H1 (cell line): ENCODE measurements at regions not wholly inside any gene's neighbourhood (a gene's known extent, or its start where the extent isn't known, plus 50 kb on each side); places are given as distances from the start of the nearest gene placed in this dataset.

ENCODE experiments used
- CTCF ChIA-PET: fragments of 300-600 bp; sonication (Branson Sonifier 250); formaldehyde crosslinking; loops from one replicate; lab custom pipeline; 2021; ENCODE audit not compliant: partially characterized antibody; lab: Charles Lee
- POLR2A ChIA-PET: fragments of 300-600 bp; sonication (Branson Sonifier 250); formaldehyde crosslinking; loops from one replicate; lab custom pipeline; 2021; ENCODE audit warnings: inconsistent platforms; ENCODE audit not compliant: partially characterized antibody; lab: Charles Lee
- DNase-seq, 2 experiments: peaks; one replicate each; pipeline versions ENCODE4 v3.0.0 to v3.0.0-alpha.2; 2010 to 2022; ENCODE audit warnings: low spot score in 2 of 2, low read depth in 1 of 2, mixed read lengths in 1 of 2
- FAIRE-seq: peaks from 2 replicates; lab custom pipeline; 2011; peaks lifted over from hg19 to GRCh38; lab: Jason Lieb, UNC
- H2AFZ ChIP-seq: 2 replicates; pipeline ENCODE4 v1.8.1; 2012; ENCODE audit warnings: low read length, inconsistent platforms
- H2AK5ac ChIP-seq: 2 replicates; pipeline ENCODE4 v1.6.1; 2013; ENCODE audit warnings: low read depth, low read length
- H2BK120ac ChIP-seq: replicated peaks from 2 replicates; pipeline ENCODE3; 2013; ENCODE audit warnings: low read depth, low read length, inconsistent platforms
- H2BK12ac ChIP-seq: 2 replicates; pipeline ENCODE4 v1.6.1; 2013; ENCODE audit warnings: low read depth, low read length
- H2BK15ac ChIP-seq: 2 replicates; pipeline ENCODE4 v1.6.1; 2013; ENCODE audit warnings: low read length
- H2BK20ac ChIP-seq: 2 replicates; pipeline ENCODE4 v1.6.1; 2013; ENCODE audit warnings: low read length
- H2BK5ac ChIP-seq: 2 replicates; pipeline ENCODE4 v1.6.1; 2013; ENCODE audit warnings: low read depth, low read length
- H3K14ac ChIP-seq: 2 replicates; pipeline ENCODE4 v1.6.1; 2013; ENCODE audit warnings: inconsistent platforms; ENCODE audit not compliant: insufficient read length
- H3K18ac ChIP-seq: 2 replicates; pipeline ENCODE4 v1.6.1; 2013; ENCODE audit warnings: low read length; ENCODE audit errors: extremely low read depth
- H3K23ac ChIP-seq: 2 replicates; pipeline ENCODE4 v1.6.1; 2013; ENCODE audit warnings: inconsistent platforms; ENCODE audit not compliant: insufficient read length
- H3K23me2 ChIP-seq: 2 replicates; pipeline ENCODE4 v1.6.1; 2013; ENCODE audit warnings: low read depth, low read length
- H3K27ac ChIP-seq: 2 replicates; pipeline ENCODE4 v1.6.1; 2011; ENCODE audit warnings: low read depth, low read length, inconsistent platforms
- H3K27me3 ChIP-seq, 4 experiments: replicated peaks in 1 of 4; 1 replicate in 1 of 4; 2 replicates in 3 of 4; pipeline versions ENCODE4 v1.6.1 to v1.8.1; 2011 to 2013; ENCODE audit warnings: low read length in 3 of 4, mild to moderate bottlenecking in 3 of 4, inconsistent platforms in 2 of 4, mixed read lengths in 2 of 4, moderate library complexity in 1 of 4; ENCODE audit not compliant: control insufficient read depth in 3 of 4, insufficient read depth in 3 of 4; ENCODE audit errors: extremely low read depth in 1 of 4
- H3K36me3 ChIP-seq, 4 experiments: 2 replicates each; pipeline versions ENCODE4 v1.6.1 to v1.8.1; 2011 to 2013; ENCODE audit warnings: mild to moderate bottlenecking in 4 of 4, low read length in 3 of 4, moderate library complexity in 2 of 4, control low read depth in 1 of 4, inconsistent platforms in 1 of 4; ENCODE audit not compliant: insufficient read depth in 4 of 4, control insufficient read depth in 2 of 4
- H3K4ac ChIP-seq: replicated peaks from 2 replicates; pipeline ENCODE3; 2013; ENCODE audit warnings: low read length, low read depth, mixed read lengths, inconsistent platforms; ENCODE audit not compliant: insufficient read length
- H3K4me1 ChIP-seq, 4 experiments: replicated peaks in 1 of 4; 1 replicate in 1 of 4; 2 replicates in 3 of 4; pipeline versions ENCODE4 v1.6.1 to v1.8.1; 2011 to 2013; ENCODE audit warnings: low read length in 3 of 4, inconsistent platforms in 2 of 4, mixed read lengths in 1 of 4; ENCODE audit not compliant: insufficient read depth in 4 of 4, control insufficient read depth in 3 of 4
- H3K4me2 ChIP-seq, 2 experiments: 2 replicates each; pipeline versions ENCODE4 v1.6.1 to v1.8.1; 2011 to 2013; ENCODE audit warnings: low read depth in 2 of 2, low read length in 2 of 2, control low read depth in 1 of 2, inconsistent platforms in 1 of 2, mild to moderate bottlenecking in 1 of 2; ENCODE audit not compliant: insufficient read depth in 1 of 2
- H3K4me3 ChIP-seq, 4 experiments: fragments of 200-600, 300-600 bp in 1 of 4; sonication (generic), shearing (Covaris generic), sonication (Bioruptor Twin) in 1 of 4; 2 replicates each; pipeline versions ENCODE4 v1.5.1 to v1.8.1; 2011 to 2016; ENCODE audit warnings: low read length in 4 of 4, low read depth in 3 of 4, control low read depth in 2 of 4, inconsistent platforms in 2 of 4, mild to moderate bottlenecking in 2 of 4, mixed read lengths in 1 of 4, moderate library complexity in 1 of 4; ENCODE audit not compliant: insufficient read depth in 2 of 4; ENCODE audit errors: extremely low read depth in 1 of 4
- H3K56ac ChIP-seq: replicated peaks from 2 replicates; pipeline ENCODE3; 2013; ENCODE audit warnings: low read depth, mild to moderate bottlenecking, mixed read lengths, low read length, inconsistent platforms; ENCODE audit not compliant: insufficient read length
- H3K79me1 ChIP-seq: 2 replicates; pipeline ENCODE4 v1.6.1; 2013; ENCODE audit warnings: low read depth, low read length, control low read depth
- H3K79me2 ChIP-seq, 2 experiments: 2 replicates each; pipeline versions ENCODE4 v1.6.1 to v1.8.1; 2012 to 2013; ENCODE audit warnings: low read length in 2 of 2, mild to moderate bottlenecking in 2 of 2, inconsistent platforms in 1 of 2; ENCODE audit not compliant: insufficient read depth in 2 of 2, control insufficient read depth in 1 of 2
- H3K9ac ChIP-seq, 4 experiments: replicated peaks in 1 of 4; 1 replicate in 1 of 4; 2 replicates in 3 of 4; pipeline versions ENCODE4 v1.6.1 to v1.8.1; 2011 to 2013; ENCODE audit warnings: low read depth in 3 of 4, low read length in 3 of 4, control low read depth in 2 of 4, mild to moderate bottlenecking in 2 of 4, moderate library complexity in 2 of 4, inconsistent platforms in 1 of 4; ENCODE audit errors: extremely low read depth in 1 of 4
- H3K9me3 ChIP-seq, 2 experiments: 2 replicates each; pipeline versions ENCODE4 v1.6.1 to v1.8.1; 2012 to 2013; ENCODE audit warnings: mild to moderate bottlenecking in 2 of 2, moderate library complexity in 2 of 2, control low read depth in 1 of 2, inconsistent platforms in 1 of 2, low read depth in 1 of 2, low read length in 1 of 2, mixed read lengths in 1 of 2; ENCODE audit not compliant: insufficient read depth in 2 of 2
- H4K20me1 ChIP-seq, 2 experiments: replicated peaks in 1 of 2; 2 replicates each; pipeline versions ENCODE3 to v1.8.1; 2011 to 2013; ENCODE audit warnings: inconsistent platforms in 2 of 2, low read length in 2 of 2, mild to moderate bottlenecking in 1 of 2; ENCODE audit not compliant: insufficient read depth in 2 of 2, control insufficient read depth in 1 of 2
- H4K5ac ChIP-seq: 2 replicates; pipeline ENCODE4 v1.6.1; 2013; ENCODE audit warnings: low read length, low read depth, mixed read lengths, inconsistent platforms; ENCODE audit not compliant: insufficient read length
- H4K8ac ChIP-seq: 2 replicates; pipeline ENCODE4 v1.8.0; 2013; ENCODE audit warnings: mild to moderate bottlenecking, moderate library complexity, low read length, inconsistent platforms; ENCODE audit not compliant: insufficient read depth; ENCODE audit errors: extremely low read depth
- H4K91ac ChIP-seq: replicated peaks from 2 replicates; pipeline ENCODE3; 2013; ENCODE audit warnings: low read length, mixed read lengths, inconsistent platforms; ENCODE audit not compliant: insufficient read length
- GABPA ChIP-seq: IDR thresholded peaks from 2 replicates; pipeline ENCODE4 v1.6.1; 2011; ENCODE audit warnings: mild to moderate bottlenecking, low read length, moderate library complexity, borderline replicate concordance; ENCODE audit not compliant: insufficient read depth
- GTF2F1 ChIP-seq: IDR thresholded peaks from 2 replicates; pipeline ENCODE4 v1.6.1; 2012; ENCODE audit warnings: low read depth, low read length, improper control_type of control experiment, borderline replicate concordance
- JUND ChIP-seq: IDR thresholded peaks from 2 replicates; pipeline ENCODE4 v1.6.1; 2011; ENCODE audit warnings: mild to moderate bottlenecking, improper control_type of control experiment, low read length
- POLR2AphosphoS5 ChIP-seq: IDR thresholded peaks from 2 replicates; pipeline ENCODE4 v1.6.1; 2011; ENCODE audit warnings: low read depth, low read length
- RAD21 ChIP-seq, 2 experiments: IDR thresholded peaks in 1 of 2; conservative IDR thresholded peaks in 1 of 2; 2 replicates each; pipeline ENCODE4 v1.6.1; 2011; ENCODE audit warnings: low read depth in 2 of 2, low read length in 2 of 2, improper control_type of control experiment in 1 of 2, inconsistent platforms in 1 of 2, mild to moderate bottlenecking in 1 of 2, moderate library complexity in 1 of 2
- SAP30 ChIP-seq: fragments of 300-600 bp; sonication (generic); IDR thresholded peaks from 2 replicates; pipeline ENCODE4 v1.7.1; 2012; ENCODE audit warnings: low read length, moderate library complexity, mild to moderate bottlenecking, inconsistent platforms; ENCODE audit not compliant: insufficient read depth, insufficient replicate concordance
- SP2 ChIP-seq: IDR thresholded peaks from 2 replicates; pipeline ENCODE4 v1.6.1; 2012; ENCODE audit warnings: mild to moderate bottlenecking, low read length, inconsistent platforms
- TAF7 ChIP-seq: optimal IDR thresholded peaks from 2 replicates; pipeline ENCODE3; 2011; ENCODE audit warnings: low read depth, mild to moderate bottlenecking, inconsistent platforms, low read length, moderate library complexity, borderline replicate concordance
- WGBS, 2 experiments: shearing (Covaris generic) in 1 of 2; methylation state at CpG; one replicate each; pipeline versions ENCODE4 v1.1.6 to v1.1.7; 2013 to 2015; ENCODE audit warnings: low lambda C conversion rate in 2 of 2, mixed read lengths in 2 of 2, inconsistent platforms in 1 of 2, low coverage in 1 of 2, missing lambda C conversion rate in 1 of 2; ENCODE audit not compliant: insufficient replicate concordance in 2 of 2, insufficient coverage in 1 of 2, insufficient read length in 1 of 2; ENCODE audit errors: extremely low coverage in 1 of 2, missing lambda C conversion rate in 1 of 2; 5-methylcytosine and 5-hydroxymethylcytosine counted together
- TF ChIP-seq, protein P1 (sequence below): IDR thresholded peaks from 2 replicates; pipeline ENCODE4 v1.6.1; 2011; ENCODE audit warnings: low read depth, mild to moderate bottlenecking, low read length; ENCODE audit not compliant: insufficient read depth

GRCh38 chr20:63082939-63083735 is 76.4 kb upstream of the BHLHE23 start:
- Histone ChIP-seq H3K9me3 (no peaks in the 10 kb centered on the region), H2BK20ac (no peak overlapping the region), H3K23me2 (no peaks in the 10 kb centered on the region), H3K4me1 (no peaks in the 10 kb centered on the region; a peak in 1 of 7 replicates), H3K36me3 (no peaks in the 10 kb centered on the region), H4K5ac (no peak overlapping the region), H3K4me3 (no peak overlapping the region), H3K14ac (no peak overlapping the region), H2AFZ (no peak overlapping the region), H3K18ac (no peak overlapping the region), H3K79me1 (no peaks in the 10 kb centered on the region), H2BK15ac (no peak overlapping the region), H4K20me1 (peaks cover 0 to 5% of the 10 kb centered on the region in 2 experiments), H3K4ac (no peak overlapping the region), H2BK120ac (no peak overlapping the region), H2BK12ac (no peak overlapping the region), H3K23ac (no peak overlapping the region), H4K8ac (no peak overlapping the region), H3K27me3 (peaks cover 0 to 2% (median 0%) of the 10 kb centered on the region in 4 experiments; a peak in 3 of 7 replicates), H4K91ac (no peak overlapping the region), H3K27ac (no peak overlapping the region), H2AK5ac (no peak overlapping the region), H3K4me2 (no peak overlapping the region), H2BK5ac (no peak overlapping the region), H3K9ac (no peak overlapping the region), H3K56ac (no peak overlapping the region), H3K79me2 (no peaks in the 10 kb centered on the region)
- DNase-seq (no peak), FAIRE-seq (no peak)
- CTCF ChIA-PET: interaction anchor here (1.0 to 1.7 kb wide), 3 partner anchors 12 to 27 kb away, joined by 3 to 4 read pairs (median 3); no protein-coding TSS in a partner anchor
- 90% methylated on average over 20 of the region's 23 CpGs; no CpG with 5 or more reads in 1 of the 2 experiments for WGBS, 2 experiments
- POLR2A ChIA-PET: no interaction called here
- no peak for TF ChIP-seq GTF2F1
- no peak for TF ChIP-seq GABPA
- TF ChIP-seq TAF7: no peak
- TF ChIP-seq POLR2AphosphoS5: no peak
- TF ChIP-seq SP2: no peak
- no peak for TF ChIP-seq JUND
- TF ChIP-seq RAD21 (IDR thresholded peaks at IDR 0.05 in 1 of 2, conservative IDR thresholded peaks at IDR 0.05 in 1 of 2; ENCODE audit: low read depth in 2 of 2, low read length in 2 of 2): no peak
- TF ChIP-seq, protein P1, sequence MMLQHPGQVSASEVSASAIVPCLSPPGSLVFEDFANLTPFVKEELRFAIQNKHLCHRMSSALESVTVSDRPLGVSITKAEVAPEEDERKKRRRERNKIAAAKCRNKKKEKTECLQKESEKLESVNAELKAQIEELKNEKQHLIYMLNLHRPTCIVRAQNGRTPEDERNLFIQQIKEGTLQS: no peak
- TF ChIP-seq SAP30: no peak
